Activated CD4-positive, alpha-beta T cell treated with anti-CD3 and anti-CD28 coated beads for 4 hours (primary cell): ENCODE measurements at regions not wholly inside any gene's neighbourhood (a gene's known extent, or its start where the extent isn't known, plus 50 kb on each side); places are given as distances from the start of the nearest gene placed in this dataset.

Source experiments
- DNase-seq, 2 donors: peaks; one replicate each; pipeline ENCODE4 v3.0.0-alpha.2; 2020

DNA sequence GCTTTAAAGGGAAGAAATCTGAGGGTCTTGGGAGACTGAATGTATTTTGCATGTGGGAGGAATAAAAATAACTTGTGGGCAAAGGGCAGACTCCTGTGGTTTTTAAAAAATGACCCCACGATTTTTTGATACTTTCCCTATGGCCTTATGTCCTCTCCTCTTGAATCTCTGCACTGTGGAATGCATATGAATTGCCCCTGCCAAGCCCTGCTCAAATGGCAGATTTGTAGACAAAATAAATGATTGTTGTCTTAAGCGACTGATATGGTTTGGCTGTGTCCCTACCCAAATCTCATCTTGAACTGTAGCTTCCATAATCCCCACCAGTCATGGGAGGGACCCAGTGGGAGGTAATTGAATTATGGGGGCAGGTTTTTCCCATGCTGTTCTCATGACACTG lies 223.8 kb downstream of the DACT1 start:
- no peak for DNase-seq

DNA sequence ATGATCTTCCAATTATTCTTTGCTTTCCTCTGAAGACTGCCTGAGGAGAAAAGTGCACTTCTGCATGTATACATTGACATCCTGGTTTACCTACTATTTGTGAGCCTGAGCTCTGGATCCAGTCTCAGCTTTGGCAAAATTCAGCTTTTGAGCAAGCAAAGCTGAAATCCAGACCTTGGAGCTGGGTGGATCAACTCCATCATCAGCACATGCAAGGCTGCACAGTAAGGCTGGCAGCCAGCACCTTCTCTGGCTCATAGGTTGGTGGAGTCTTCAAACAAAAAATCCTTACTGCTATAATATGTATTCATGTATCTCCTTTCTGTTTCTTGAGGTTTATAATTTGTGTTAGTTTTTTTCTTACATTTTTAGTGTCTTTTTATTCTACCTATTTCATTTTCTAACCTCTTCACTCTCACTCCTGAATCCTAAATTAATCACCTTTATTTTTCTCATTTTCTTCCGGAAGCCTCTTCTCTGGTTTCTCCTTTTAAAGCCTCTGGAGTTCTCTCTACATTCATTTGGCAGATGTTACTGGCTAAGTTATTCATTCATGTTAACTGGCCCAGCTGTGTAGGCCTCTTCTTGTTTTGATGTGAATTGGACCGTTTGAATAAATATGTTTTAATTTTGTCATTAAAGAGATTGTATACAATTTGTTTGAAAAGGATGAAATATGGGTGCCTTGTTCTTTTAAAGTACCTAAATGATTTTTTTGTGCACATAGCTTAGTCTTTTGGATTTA lies 224.8 kb downstream of the DACT1 start:
- no peak for DNase-seq

DNA sequence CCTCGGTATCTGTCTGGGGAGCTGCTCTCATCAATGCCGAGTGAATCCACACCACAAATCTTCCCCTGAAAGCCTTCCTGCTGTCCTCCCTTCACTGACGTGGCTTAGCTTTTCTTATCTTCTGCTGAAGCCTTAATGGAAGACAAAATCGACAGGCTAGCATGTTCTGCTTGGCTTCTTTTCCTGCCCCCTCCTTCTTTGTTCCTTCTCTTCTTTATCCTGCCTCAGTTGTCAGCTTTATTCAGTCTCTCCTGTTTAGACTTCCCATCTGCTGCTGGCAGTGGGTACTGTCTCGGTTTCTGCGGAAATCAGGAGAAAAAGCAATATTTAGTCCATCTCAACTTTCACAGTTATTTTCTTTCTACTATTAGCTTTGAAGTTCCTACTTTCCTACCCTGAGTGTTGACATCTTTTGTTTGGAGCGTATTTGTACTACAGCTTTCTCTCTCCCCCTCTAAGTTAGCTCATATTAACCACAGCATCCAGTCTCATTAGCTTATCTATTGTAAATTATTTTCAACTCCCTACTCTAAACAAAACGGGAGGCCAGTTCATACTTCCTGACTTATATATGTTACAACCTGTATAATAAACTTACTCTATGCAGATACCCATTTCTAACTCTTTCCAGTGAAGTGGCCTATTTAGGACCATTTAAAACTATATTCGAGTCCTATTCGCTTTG lies 226.0 kb downstream of the DACT1 start:
- no peak for DNase-seq

GRCh38 chr14:58864751-58865513 lies 227.2 kb downstream of the DACT1 start:
- DNase-seq: no peak

GRCh38 chr14:58865514-58866281 lies 227.9 kb downstream of the DACT1 start:
- DNase-seq: no peak

DNA sequence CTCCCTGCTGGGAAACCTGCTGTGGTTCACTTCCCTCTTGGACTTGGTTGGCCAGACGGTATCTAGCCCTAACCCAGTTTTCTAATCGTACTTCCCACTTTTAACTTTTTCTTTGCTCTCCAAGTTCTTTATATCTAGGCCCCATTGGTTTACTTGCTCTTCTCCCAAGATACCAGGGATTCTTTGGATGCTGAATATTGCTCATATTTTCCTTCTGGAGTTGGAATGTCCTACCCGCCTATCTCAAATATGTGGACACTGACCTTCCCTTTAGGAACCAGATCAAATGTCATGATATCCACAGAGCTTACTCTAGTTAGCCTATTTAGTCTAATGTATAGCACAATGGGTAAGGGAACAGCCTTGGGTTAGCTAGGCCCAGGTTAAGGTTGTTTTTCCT lies 228.6 kb downstream of the DACT1 start:
- DNase-seq: no peak

- no peak for DNase-seq
Measured at GRCh38 chr14:58870961-58871360, 233.2 kb downstream of the DACT1 start.

DNA sequence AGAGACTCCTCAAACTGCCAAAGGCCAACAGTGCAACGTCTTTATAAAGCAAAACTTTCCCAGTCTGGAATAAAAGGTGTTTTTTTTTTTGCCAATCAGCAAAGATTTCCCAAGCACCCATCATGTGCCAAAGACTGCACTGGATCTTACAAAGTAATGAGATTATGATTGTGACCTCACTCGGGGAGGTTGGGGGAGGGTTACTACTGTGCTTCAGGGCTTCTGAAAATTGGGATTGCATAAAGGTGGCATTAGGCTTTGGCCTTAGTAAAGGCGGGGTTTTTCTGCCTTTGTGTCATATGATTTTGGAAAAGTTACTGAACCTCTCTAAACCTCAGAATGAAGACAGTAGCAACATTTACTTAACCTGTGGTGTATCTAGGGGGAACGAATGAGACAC lies 233.8 kb downstream of the DACT1 start:
- DNase-seq: no peak

DNA sequence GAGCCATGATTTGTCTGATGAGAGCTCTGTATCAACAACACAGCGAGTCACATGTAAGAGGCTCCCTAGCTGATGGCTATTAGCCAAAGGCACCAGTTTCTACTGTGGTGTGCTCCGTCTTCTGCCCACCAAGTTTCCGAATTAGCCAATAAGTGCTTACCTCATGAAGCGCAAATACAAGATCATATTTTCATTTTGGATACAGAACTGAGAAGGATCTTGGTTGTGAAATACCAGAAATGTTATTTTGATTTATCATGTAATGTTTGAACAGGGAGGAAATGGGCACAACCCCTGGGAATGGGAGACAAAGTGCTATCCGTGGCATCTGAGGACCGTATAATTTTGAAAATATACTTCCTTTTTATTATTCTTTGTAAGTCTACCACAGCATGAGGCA lies 234.3 kb downstream of the DACT1 start:
- no peak for DNase-seq

DNA sequence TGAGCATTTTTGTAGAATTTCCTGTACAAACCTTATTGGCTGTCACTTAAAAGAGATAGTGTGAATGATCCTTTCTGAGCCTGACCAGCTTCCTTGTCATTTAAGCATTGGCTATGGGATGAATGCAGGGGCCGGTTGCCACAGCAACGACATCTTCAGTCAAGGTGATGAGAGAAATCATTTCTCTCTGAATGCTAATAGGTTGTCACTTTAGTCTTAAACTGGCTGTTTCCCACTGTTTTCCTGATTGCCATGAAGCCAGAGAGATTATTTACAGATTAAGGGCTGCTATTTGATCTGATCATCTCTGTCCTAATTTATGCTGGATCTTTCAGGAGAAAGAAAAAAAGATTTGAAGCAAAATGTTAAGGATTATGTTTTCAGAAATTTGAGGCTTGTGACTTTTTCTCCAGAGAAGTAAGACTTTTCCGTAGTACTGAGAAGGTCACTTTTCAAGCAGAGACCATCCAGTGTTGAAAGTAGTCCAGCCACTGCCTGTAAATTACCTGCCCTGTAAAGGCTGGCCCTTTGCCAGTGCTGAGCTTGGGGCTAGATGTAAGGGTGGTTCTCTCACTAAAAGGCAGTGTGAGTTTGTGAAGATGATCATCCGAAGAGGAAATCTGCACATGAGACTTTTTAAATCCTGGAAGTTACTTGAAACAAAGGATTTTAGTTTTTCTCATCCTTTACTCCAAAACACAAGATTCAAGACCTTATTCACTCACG lies 235.6 kb downstream of the DACT1 start:
- no peak for DNase-seq

DNA sequence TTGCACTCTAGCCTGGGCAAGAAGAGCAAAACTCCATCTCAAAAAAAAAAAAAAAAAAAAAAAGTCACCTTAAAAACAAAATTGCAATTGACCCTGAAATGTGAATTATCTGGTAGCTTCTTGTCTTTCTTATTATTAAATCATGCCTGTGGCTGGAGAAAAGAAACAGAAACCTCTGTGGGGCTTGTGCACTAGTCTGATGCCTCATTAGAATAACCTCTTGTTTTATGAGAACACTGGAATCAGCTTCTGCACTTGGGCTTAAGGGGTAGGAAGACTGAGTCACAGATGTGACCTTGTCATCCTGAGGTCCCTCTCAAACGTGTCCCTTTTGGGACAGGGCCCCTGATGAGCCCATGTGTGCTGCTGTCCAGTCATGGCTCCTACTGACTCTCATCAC lies 237.9 kb downstream of the DACT1 start:
- no peak for DNase-seq

GRCh38 chr14:58876608-58877007 lies 238.8 kb downstream of the DACT1 start:
- no peak for DNase-seq

- no peak for DNase-seq
Measured at GRCh38 chr14:58878439-58879139, 240.8 kb downstream of the DACT1 start.

DNA sequence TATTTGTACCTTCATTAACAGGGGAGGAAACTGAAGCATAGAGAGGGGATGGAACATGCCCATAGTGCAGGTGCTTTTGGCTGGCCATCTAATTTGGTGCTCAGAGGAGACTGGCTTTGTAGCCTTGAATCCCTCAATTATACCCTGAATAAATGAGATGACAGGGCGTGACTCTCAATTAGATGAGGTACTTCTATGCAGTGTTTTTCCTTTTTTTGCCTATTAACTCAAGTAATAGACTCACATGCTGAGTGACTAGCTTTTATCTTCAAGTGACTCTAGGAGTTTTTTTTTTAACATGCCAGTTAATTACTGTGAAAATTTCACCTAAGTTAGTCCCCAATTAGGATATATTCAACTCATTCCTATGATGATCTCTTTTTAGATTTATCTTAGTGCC lies 243.7 kb downstream of the DACT1 start:
- DNase-seq: no peak

GRCh38 chr14:58882577-58883018 lies 244.8 kb downstream of the DACT1 start:
- no peak for DNase-seq

- DNase-seq: no peak
Measured at GRCh38 chr14:58884442-58884841, 246.7 kb downstream of the DACT1 start.

GRCh38 chr14:58887931-58888330 lies 250.2 kb downstream of the DACT1 start:
- DNase-seq: no peak

DNA sequence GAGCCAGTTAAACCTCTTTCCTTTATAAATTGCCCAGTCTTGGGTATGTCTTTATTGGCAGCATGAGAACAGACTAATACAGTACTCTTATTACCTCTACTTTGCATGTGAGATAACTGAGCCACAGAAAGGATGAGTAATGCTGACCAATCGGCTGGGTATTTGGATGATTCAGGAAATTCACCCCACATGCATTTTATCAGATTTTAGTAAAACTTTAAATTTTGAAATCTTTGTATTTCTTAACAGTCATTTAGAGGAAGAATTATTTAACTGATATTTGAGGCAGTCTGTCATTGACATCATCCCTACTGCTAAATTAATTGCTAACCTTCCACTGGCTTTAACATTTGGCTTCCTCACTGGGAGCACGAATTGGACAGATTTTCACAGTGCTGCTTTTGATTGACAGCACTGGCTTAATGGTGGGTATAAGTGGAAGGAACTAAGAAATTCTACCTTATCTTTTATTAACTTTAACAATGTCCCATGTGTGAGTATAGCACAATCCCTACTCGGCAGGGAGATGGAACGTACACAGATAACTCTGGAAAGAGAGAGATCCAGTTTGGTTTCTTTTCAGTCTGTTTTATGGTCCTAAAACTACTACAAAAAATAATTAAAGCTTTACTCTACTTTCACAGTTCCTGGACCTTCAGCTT lies 261.0 kb downstream of the DACT1 start:
- DNase-seq: no peak

DNA sequence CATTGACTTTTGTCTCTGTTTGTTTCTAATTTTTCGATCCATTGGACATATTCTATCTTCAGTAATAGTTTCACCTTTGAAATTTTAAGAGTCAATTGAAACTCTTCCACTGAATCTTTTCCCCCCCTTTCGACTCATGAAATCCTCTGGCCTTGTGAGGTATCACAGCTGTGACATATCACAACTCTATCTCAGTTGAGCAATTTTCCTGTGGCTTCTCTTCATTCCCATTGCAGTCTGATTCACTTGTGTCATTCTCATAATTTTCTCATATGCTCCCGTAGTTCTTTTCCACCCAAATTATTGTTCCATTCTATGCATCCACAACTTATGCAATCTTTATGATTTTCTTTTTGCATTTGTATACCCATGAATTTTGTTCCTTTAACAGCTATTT lies 261.6 kb downstream of the DACT1 start:
- no peak for DNase-seq

GRCh38 chr14:58901826-58902225 lies 264.1 kb downstream of the DACT1 start:
- DNase-seq: no peak

- DNase-seq: no peak
Measured at GRCh38 chr14:58904776-58905175, 267.0 kb downstream of the DACT1 start.
